T-cell (primary cell): ENCODE measurements at regions not wholly inside any gene's neighbourhood (a gene's known extent, or its start where the extent isn't known, plus 50 kb on each side); places are given as distances from the start of the nearest gene placed in this dataset.

Experiments used
- ATAC-seq, 4 experiments: fragments of 200-7000 bp in 3 of 4; fragments of 150-1000 bp in 1 of 4; cut with Tn5 transposase; replicated peaks in 1 of 4; 1 replicate in 3 of 4; 2 replicates in 1 of 4; pipeline ENCODE4 v1.10.0; 2021; ENCODE audit warnings: moderate library complexity in 3 of 4, mild to moderate bottlenecking in 2 of 4, moderate number of reproducible peaks in 1 of 4
- CTCF ChIA-PET, 2 donors: fragments of 300-600 bp; sonication (Branson Sonifier 250); formaldehyde crosslinking; loops; one replicate each; lab custom pipeline; 2022; ENCODE audit warnings: antibody characterized with exemption in 2 of 2; lab: Charles Lee
- POLR2A ChIA-PET, 2 donors: fragments of 300-600 bp; sonication (Branson Sonifier 250); formaldehyde crosslinking; loops; one replicate each; lab custom pipeline; 2022; ENCODE audit warnings: antibody characterized with exemption in 2 of 2; lab: Charles Lee
- DNase-seq, 35 experiments: peaks; one replicate each; pipeline versions ENCODE4 v3.0.0 to v3.0.0-alpha.2; 2013 to 2023
- H3K27ac ChIP-seq: one replicate; pipeline ENCODE4 v1.5.1; 2013; ENCODE audit warnings: low read length
- H3K27me3 ChIP-seq, 2 experiments: replicated peaks in 1 of 2; 1 replicate in 1 of 2; 2 replicates in 1 of 2; pipeline versions ENCODE4 v1.6.1 to v1.7.0; 2013; ENCODE audit warnings: low read length in 1 of 2, mixed read lengths in 1 of 2; ENCODE audit not compliant: control insufficient read depth in 2 of 2, insufficient read depth in 2 of 2; ENCODE audit errors: extremely low read depth in 1 of 2
- H3K36me3 ChIP-seq, 2 donors: 1 replicate in 1 of 2; 2 replicates in 1 of 2; pipeline versions ENCODE4 v1.6.1 to v1.7.0; 2013; ENCODE audit warnings: low read length in 1 of 2; ENCODE audit not compliant: control insufficient read depth in 2 of 2, insufficient read depth in 1 of 2; ENCODE audit errors: extremely low read depth in 1 of 2
- H3K4me1 ChIP-seq, 2 experiments: 1 replicate in 1 of 2; 2 replicates in 1 of 2; pipeline versions ENCODE4 v1.6.1 to v1.7.0; 2013; ENCODE audit warnings: low read length in 2 of 2, mixed read lengths in 1 of 2; ENCODE audit not compliant: insufficient read depth in 2 of 2, control insufficient read depth in 1 of 2; ENCODE audit errors: extremely low read depth in 1 of 2
- H3K4me3 ChIP-seq, 2 donors: 1 replicate in 1 of 2; 2 replicates in 1 of 2; pipeline versions ENCODE4 v1.5.1 to v1.7.0; 2013; ENCODE audit warnings: mild to moderate bottlenecking in 2 of 2, low read length in 1 of 2, moderate library complexity in 1 of 2; ENCODE audit not compliant: control insufficient read depth in 1 of 2; ENCODE audit errors: extremely low read depth in 1 of 2
- H3K9me3 ChIP-seq: 2 replicates; pipeline ENCODE4 v1.7.0; 2013
- H3K27ac Mint-ChIP-seq, 2 donors: one replicate each; pipeline ENCODE4 v1.8.0; 2020 to 2021; ENCODE audit warnings: mild to moderate bottlenecking in 2 of 2, mixed read lengths in 2 of 2
- H3K27me3 Mint-ChIP-seq, 2 donors: one replicate each; pipeline ENCODE4 v1.8.0; 2021 to 2022; ENCODE audit warnings: mixed read lengths in 2 of 2
- H3K36me3 Mint-ChIP-seq: one replicate; pipeline ENCODE4 v1.8.0; 2021; ENCODE audit warnings: mixed read lengths
- H3K4me1 Mint-ChIP-seq, 3 donors: one replicate each; pipeline ENCODE4 v1.8.0; 2020 to 2022; ENCODE audit warnings: mixed read lengths in 3 of 3, mild to moderate bottlenecking in 1 of 3
- H3K4me3 Mint-ChIP-seq, 3 donors: one replicate each; pipeline ENCODE4 v1.8.0; 2020 to 2022; ENCODE audit warnings: mild to moderate bottlenecking in 3 of 3, mixed read lengths in 3 of 3, moderate library complexity in 3 of 3
- H3K9me3 Mint-ChIP-seq, 3 donors: one replicate each; pipeline ENCODE4 v1.8.0; 2020 to 2022; ENCODE audit warnings: mixed read lengths in 3 of 3
- WGBS: methylation state at CpG from one replicate; pipeline ENCODE4 v1.1.5; 2013; ENCODE audit warnings: missing lambda C conversion rate; ENCODE audit not compliant: insufficient coverage; 5-methylcytosine and 5-hydroxymethylcytosine counted together

DNA sequence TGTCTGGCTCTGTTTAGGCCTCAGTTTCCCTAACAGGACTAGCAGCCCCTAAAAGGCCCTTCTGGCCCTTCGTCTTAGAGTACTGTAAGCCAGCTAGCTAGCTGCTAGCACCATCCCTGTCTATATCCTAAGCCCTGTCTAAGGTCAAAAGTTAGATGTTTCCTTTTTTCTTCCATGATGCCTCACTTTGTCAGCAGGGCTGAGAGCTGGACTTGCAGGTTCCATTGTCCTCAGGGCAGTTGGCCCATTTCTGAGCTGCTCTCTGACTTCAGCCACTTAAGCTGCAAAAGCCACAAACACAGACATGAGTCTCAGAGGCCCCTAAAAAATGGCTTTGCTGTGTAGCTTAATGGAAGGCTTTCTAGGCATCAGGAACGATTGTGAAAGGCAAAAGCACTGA is 187.7 kb downstream of the CBLN1 start:
- DNase-seq (no peak), ATAC-seq (no peak)
- Mint-ChIP-seq H3K4me1 (no peaks in the 10 kb centered on the region), H3K36me3 (no peaks in the 10 kb centered on the region), H3K9me3 (peaks cover 0 to 6% (median 4%) of the 10 kb centered on the region in 3 donors), H3K27ac (no peak overlapping the region), H3K27me3 (no peaks in the 10 kb centered on the region), H3K4me3 (no peak overlapping the region)
- ChIA-PET CTCF (no interaction called here), POLR2A (interaction anchor here in 1 of 2 donors (0.5 kb wide), 1 partner anchor 37 kb away, joined by 8 read pairs; no protein-coding TSS in a partner anchor)
- Histone ChIP-seq H3K27me3 (no peaks in the 10 kb centered on the region), H3K4me1 (no peaks in the 10 kb centered on the region), H3K36me3 (no peaks in the 10 kb centered on the region), H3K4me3 (no peak overlapping the region), H3K9me3 (no peaks in the 10 kb centered on the region), H3K27ac (no peak overlapping the region)
- 69% methylated on average over 2 of the region's 2 CpGs for WGBS

DNA sequence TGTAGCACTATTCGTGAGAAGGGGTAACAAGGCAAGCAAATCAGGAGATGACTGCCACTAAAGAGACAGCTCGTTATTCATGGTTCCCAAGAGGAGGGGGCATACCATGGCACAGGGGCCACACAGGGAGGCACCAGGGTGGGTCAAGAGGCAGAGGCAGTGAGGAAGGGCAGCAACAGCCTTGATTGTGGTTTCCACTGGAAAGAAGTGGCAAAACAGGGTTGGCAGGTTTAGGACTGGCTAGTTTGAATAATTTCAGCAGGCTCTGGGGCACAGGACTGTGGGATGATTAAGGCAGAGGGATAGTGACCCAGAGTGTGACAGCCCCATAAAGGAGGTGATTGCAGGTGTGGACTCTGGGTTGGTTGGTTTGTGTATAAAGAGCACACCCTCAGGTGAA is 188.9 kb downstream of the CBLN1 start:
- Mint-ChIP-seq H3K9me3 (peaks cover 0 to 4% (median 4%) of the 10 kb centered on the region in 3 donors), H3K4me3 (no peak overlapping the region), H3K27me3 (no peaks in the 10 kb centered on the region), H3K27ac (no peak overlapping the region), H3K36me3 (no peaks in the 10 kb centered on the region), H3K4me1 (no peaks in the 10 kb centered on the region)
- Histone ChIP-seq H3K4me3 (no peak overlapping the region), H3K9me3 (no peaks in the 10 kb centered on the region), H3K4me1 (no peaks in the 10 kb centered on the region), H3K27ac (no peak overlapping the region), H3K27me3 (no peaks in the 10 kb centered on the region), H3K36me3 (no peaks in the 10 kb centered on the region)
- WGBS, result 52% methylated on average over 2 of the region's 2 CpGs
- ChIA-PET CTCF (no interaction called here), POLR2A (no interaction called here)
- DNase-seq (no peak), ATAC-seq (no peak)

DNA sequence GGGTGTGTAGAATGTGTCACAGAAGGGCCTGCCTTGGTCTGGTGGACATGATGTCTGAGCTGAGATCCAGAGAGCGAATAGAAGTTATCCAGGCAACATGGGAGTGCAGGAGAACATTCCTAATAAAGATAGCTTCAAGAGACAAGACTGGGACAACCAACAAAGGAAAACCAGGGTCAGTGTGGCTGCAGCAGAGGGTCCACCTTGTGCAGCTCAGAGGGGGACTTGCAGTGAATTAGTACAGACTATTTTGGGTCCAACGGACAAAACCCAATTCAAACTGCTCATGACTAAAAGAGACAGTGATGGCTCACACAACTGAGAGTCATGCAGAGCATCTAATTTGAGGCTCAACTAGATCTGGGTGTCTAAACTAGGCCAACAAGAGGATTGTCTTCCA is 192.1 kb downstream of the CBLN1 start:
- ChIA-PET POLR2A (no interaction called here), CTCF (no interaction called here)
- Mint-ChIP-seq H3K27ac (no peak overlapping the region), H3K4me1 (no peaks in the 10 kb centered on the region), H3K36me3 (no peaks in the 10 kb centered on the region), H3K27me3 (no peaks in the 10 kb centered on the region), H3K4me3 (no peak overlapping the region), H3K9me3 (peaks cover 8 to 10% (median 9%) of the 10 kb centered on the region in 3 donors)
- H3K9me3 ChIP-seq, result no peaks in the 10 kb centered on the region
- H3K4me1 ChIP-seq, result no peaks in the 10 kb centered on the region
- ATAC-seq (no peak), DNase-seq (no peak)
- WGBS, result 33% methylated on average over 1 of the region's 2 CpGs
- H3K36me3 ChIP-seq, result no peaks in the 10 kb centered on the region
- no peak overlapping the region for H3K27ac ChIP-seq
- H3K27me3 ChIP-seq, result no peaks in the 10 kb centered on the region
- no peak overlapping the region for H3K4me3 ChIP-seq

DNA sequence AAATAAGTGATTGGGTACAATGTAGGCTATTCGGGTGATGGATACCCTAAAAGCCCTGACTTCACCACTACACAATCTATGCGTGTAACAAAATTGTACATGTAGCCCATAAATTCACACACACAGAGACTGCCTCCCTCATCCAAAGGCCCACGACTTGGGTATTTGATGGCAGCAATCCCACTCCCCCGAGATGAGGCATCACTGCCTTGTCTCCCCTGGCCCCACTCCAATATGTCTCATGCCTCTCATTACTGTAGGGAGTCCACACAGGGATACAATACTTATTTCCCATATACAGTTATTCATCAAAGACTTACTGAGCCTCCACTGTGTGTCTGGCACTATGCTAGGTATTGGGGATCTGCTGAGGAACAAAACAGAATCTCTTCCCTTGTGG is 192.6 kb downstream of the CBLN1 start:
- H3K36me3 Mint-ChIP-seq, result no peaks in the 10 kb centered on the region
- POLR2A ChIA-PET, result no interaction called here
- no peaks in the 10 kb centered on the region for H3K27me3 ChIP-seq
- DNase-seq, result no peak
- no peaks in the 10 kb centered on the region for H3K36me3 ChIP-seq
- H3K9me3 Mint-ChIP-seq, result peaks cover 12 to 14% (median 13%) of the 10 kb centered on the region in 3 donors
- 28% methylated on average over 3 of the region's 4 CpGs for WGBS
- H3K9me3 ChIP-seq, result no peaks in the 10 kb centered on the region
- no peak overlapping the region for H3K4me3 ChIP-seq
- H3K27ac ChIP-seq, result no peak overlapping the region
- no peaks in the 10 kb centered on the region for H3K27me3 Mint-ChIP-seq
- CTCF ChIA-PET, result no interaction called here
- H3K27ac Mint-ChIP-seq, result no peak overlapping the region
- H3K4me1 Mint-ChIP-seq, result no peaks in the 10 kb centered on the region
- ATAC-seq, result no peak
- H3K4me1 ChIP-seq, result no peaks in the 10 kb centered on the region
- no peak overlapping the region for H3K4me3 Mint-ChIP-seq

DNA sequence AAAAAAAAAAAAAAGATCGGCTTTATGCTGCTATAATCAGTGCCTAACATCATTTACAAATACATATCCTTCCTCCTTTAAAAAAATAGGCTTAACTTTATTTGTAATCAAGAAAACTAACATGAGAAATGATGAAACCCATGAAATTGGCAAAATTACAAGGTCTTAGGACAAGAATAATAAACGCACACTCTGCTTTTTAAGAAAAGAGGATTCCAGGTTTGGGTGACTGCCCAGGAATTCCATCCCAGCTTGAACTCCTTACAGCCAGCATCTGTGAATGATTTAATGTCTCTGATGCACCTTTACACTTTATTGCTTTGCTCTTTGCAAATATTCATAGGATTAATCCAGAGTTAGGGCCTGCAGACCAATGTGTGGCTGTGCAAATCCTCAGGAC is 196.0 kb downstream of the CBLN1 start:
- no peak overlapping the region for H3K27ac ChIP-seq
- Mint-ChIP-seq H3K36me3 (no peaks in the 10 kb centered on the region), H3K4me3 (no peak overlapping the region), H3K9me3 (peaks cover 13 to 21% (median 19%) of the 10 kb centered on the region in 3 donors), H3K27me3 (no peaks in the 10 kb centered on the region), H3K27ac (no peak overlapping the region), H3K4me1 (no peaks in the 10 kb centered on the region)
- no peak for DNase-seq
- ATAC-seq, result no peak
- no peaks in the 10 kb centered on the region for H3K27me3 ChIP-seq
- POLR2A ChIA-PET, result no interaction called here
- 100% methylated on average over 1 of the region's 2 CpGs for WGBS
- CTCF ChIA-PET, result no interaction called here
- H3K4me1 ChIP-seq, result no peaks in the 10 kb centered on the region
- no peaks in the 10 kb centered on the region for H3K9me3 ChIP-seq
- no peaks in the 10 kb centered on the region for H3K36me3 ChIP-seq
- no peak overlapping the region for H3K4me3 ChIP-seq

DNA sequence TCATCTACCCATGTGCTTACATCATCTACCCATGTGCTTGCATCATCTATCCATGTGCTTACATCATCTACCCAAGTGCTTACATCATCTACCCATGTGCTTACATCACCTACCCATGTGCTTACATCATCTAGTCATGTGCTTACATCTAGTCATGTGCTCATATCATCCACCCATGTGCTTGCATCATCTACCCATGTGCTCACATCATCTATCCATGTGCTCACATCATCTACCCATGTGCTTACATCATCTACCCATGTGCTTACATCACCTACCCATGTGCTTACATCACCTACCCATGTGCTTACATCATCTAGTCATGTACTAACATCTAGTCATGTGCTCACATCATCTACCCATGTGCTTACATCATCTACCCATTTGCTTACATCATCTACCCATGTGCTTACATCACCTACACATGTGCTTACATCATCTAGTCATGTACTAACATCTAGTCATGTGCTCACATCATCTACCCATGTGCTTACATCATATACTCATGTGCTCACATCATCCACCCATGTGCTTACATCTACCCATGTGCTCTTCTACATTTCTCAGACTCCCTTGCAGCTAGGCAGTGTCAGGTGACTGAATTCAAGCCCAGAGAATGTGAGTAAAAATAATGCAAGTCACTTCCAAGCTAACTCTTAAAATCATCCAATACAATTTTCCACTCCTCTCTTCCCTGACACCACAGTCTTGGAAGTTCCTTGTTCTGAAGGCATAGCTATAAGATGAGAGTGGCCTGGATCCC is 196.8 kb downstream of the CBLN1 start:
- CTCF ChIA-PET, result no interaction called here
- H3K27ac Mint-ChIP-seq, result no peak overlapping the region
- H3K9me3 ChIP-seq, result no peaks in the 10 kb centered on the region
- no peak overlapping the region for H3K4me3 Mint-ChIP-seq
- no peaks in the 10 kb centered on the region for H3K4me1 Mint-ChIP-seq
- H3K4me1 ChIP-seq, result no peaks in the 10 kb centered on the region
- H3K4me3 ChIP-seq, result no peak overlapping the region
- peaks cover 13 to 24% (median 21%) of the 10 kb centered on the region in 3 donors for H3K9me3 Mint-ChIP-seq
- ATAC-seq (no peak), DNase-seq (no peak)
- no peaks in the 10 kb centered on the region for H3K36me3 ChIP-seq
- no peaks in the 10 kb centered on the region for H3K27me3 ChIP-seq
- H3K36me3 Mint-ChIP-seq, result no peaks in the 10 kb centered on the region
- H3K27me3 Mint-ChIP-seq, result no peaks in the 10 kb centered on the region
- H3K27ac ChIP-seq, result no peak overlapping the region
- POLR2A ChIA-PET, result no interaction called here

DNA sequence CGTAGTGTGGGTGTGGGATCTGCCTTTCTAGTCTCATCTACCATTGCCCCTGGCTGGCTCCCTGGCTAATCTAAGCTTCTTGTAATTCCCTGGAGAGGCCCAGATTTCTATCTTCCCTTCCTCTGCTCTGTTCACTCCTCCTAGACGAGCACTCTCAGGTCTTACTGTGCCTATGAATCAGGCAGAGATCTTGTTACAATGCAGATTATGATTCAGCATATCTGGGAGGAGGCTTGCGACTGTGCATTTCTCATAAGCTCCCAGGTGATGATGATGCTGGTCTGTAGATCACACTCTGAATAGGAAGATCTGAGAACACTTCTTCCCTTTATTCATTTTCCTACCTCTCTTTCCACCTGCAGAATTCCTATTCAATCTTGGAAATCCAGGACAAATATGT is 200.1 kb downstream of the CBLN1 start:
- H3K4me1 Mint-ChIP-seq, result no peaks in the 10 kb centered on the region
- no peak overlapping the region for H3K4me3 Mint-ChIP-seq
- WGBS, result no CpG with 5 or more reads among the region's 3 CpGs
- no peaks in the 10 kb centered on the region for H3K36me3 Mint-ChIP-seq
- no peaks in the 10 kb centered on the region for H3K4me1 ChIP-seq
- peaks cover 9 to 35% (median 31%) of the 10 kb centered on the region in 3 donors for H3K9me3 Mint-ChIP-seq
- H3K4me3 ChIP-seq, result no peak overlapping the region
- ChIA-PET POLR2A (no interaction called here), CTCF (no interaction called here)
- H3K27me3 ChIP-seq, result no peaks in the 10 kb centered on the region
- no peak overlapping the region for H3K27ac Mint-ChIP-seq
- ATAC-seq (no peak), DNase-seq (no peak)
- H3K9me3 ChIP-seq, result no peaks in the 10 kb centered on the region
- H3K27ac ChIP-seq, result no peak overlapping the region
- no peaks in the 10 kb centered on the region for H3K36me3 ChIP-seq
- no peaks in the 10 kb centered on the region for H3K27me3 Mint-ChIP-seq
